DOHH2 (cell line): ENCODE measurements at regions not wholly inside any gene's neighbourhood (a gene's known extent, or its start where the extent isn't known, plus 50 kb on each side); places are given as distances from the start of the nearest gene placed in this dataset.

Experiments used
- H3F3A ChIP-seq: fragments of 200-600 bp; sonication (generic), shearing (Covaris generic); 2 replicates; pipeline ENCODE4 v1.6.0; 2016; ENCODE audit warnings: antibody characterized with exemption, mild to moderate bottlenecking; ENCODE audit not compliant: control insufficient read depth, insufficient read depth
- H3K27ac ChIP-seq: fragments of 200-600 bp; sonication (generic); 2 replicates; pipeline ENCODE4 v1.5.1; 2014; ENCODE audit warnings: low read depth, mild to moderate bottlenecking, low read length, moderate library complexity
- H3K27me3 ChIP-seq: fragments of 200-600 bp; sonication (generic); 2 replicates; pipeline ENCODE4 v1.6.1; 2014; ENCODE audit warnings: mild to moderate bottlenecking, low read length, mixed read lengths; ENCODE audit not compliant: control insufficient read depth
- H3K36me3 ChIP-seq: fragments of 200-600 bp; sonication (generic); 2 replicates; pipeline ENCODE4 v1.6.1; 2014; ENCODE audit warnings: mild to moderate bottlenecking, low read length, moderate library complexity, mixed read lengths; ENCODE audit not compliant: control insufficient read depth
- H3K4me1 ChIP-seq: fragments of 200-600 bp; sonication (generic); 2 replicates; pipeline ENCODE4 v1.6.1; 2014; ENCODE audit warnings: mild to moderate bottlenecking, low read length, mixed read lengths; ENCODE audit not compliant: control insufficient read depth
- H3K4me2 ChIP-seq: fragments of 200-600 bp; sonication (generic); 2 replicates; pipeline ENCODE4 v1.6.0; 2014; ENCODE audit warnings: mild to moderate bottlenecking, low read length, moderate library complexity
- H3K4me3 ChIP-seq: fragments of 200-600 bp; sonication (generic); 2 replicates; pipeline ENCODE4 v1.5.1; 2014; ENCODE audit warnings: mild to moderate bottlenecking, low read length, mixed read lengths
- H3K79me2 ChIP-seq: fragments of 200-600 bp; sonication (generic); 2 replicates; pipeline ENCODE4 v1.6.1; 2014; ENCODE audit warnings: mild to moderate bottlenecking, low read length, mixed read lengths; ENCODE audit not compliant: control insufficient read depth
- H3K9me2 ChIP-seq: fragments of 200-600 bp; sonication (generic); replicated peaks from 2 replicates; pipeline ENCODE4 v1.6.1; 2014; ENCODE audit warnings: mild to moderate bottlenecking, low read length, mixed read lengths; ENCODE audit not compliant: control insufficient read depth
- H3K9me3 ChIP-seq: fragments of 200-600 bp; sonication (generic); 2 replicates; pipeline ENCODE4 v1.6.1; 2014; ENCODE audit warnings: antibody characterized with exemption, low read length, mixed read lengths; ENCODE audit not compliant: control insufficient read depth, insufficient read depth
- H4K20me1 ChIP-seq: fragments of 200-600 bp; sonication (generic); 2 replicates; pipeline ENCODE4 v1.6.0; 2014; ENCODE audit warnings: low read depth, mild to moderate bottlenecking, antibody characterized with exemption, low read length, moderate library complexity; ENCODE audit not compliant: control insufficient read depth, insufficient read depth
- CTCF ChIP-seq: fragments of 200-600 bp; sonication (generic); IDR thresholded peaks from one replicate; pipeline ENCODE4 v1.5.1; 2014; ENCODE audit warnings: antibody characterized with exemption, mild to moderate bottlenecking, low read depth, low read length; ENCODE audit not compliant: poor library complexity, severe bottlenecking
- EZH2phosphoT487 ChIP-seq: fragments of 200-600 bp; sonication (generic); IDR thresholded peaks from 2 replicates; pipeline ENCODE4 v1.6.1; 2017; ENCODE audit warnings: borderline replicate concordance, mild to moderate bottlenecking, antibody characterized with exemption, low read length, moderate library complexity, mixed read lengths

DNA sequence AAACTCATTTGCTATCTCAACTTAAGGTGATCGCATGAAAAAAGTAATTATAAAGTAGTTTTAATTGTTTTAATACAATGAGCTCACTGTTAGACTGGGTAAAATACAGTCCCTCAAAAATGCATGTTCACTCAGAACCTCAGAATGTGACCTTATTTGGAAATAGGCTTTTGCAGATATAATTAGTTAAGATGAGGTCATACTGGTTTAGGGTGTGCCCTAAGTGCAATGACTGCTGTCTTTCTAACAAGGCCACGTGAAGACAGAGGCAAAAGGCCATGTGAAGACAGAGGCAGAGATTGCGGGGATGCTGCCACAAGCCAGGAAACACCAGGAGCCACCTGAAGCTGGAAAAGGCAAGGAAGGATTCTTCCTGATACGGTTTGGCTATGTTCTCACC, 262.1 kb downstream of the NKX6-1 start:
- H3K4me3 ChIP-seq, result no peak overlapping the region
- H3K36me3 ChIP-seq, result no peaks in the 10 kb centered on the region
- no peaks in the 10 kb centered on the region for H3K27me3 ChIP-seq
- H4K20me1 ChIP-seq, result no peaks in the 10 kb centered on the region
- TF ChIP-seq CTCF (no peak), EZH2phosphoT487 (no peak)
- H3K79me2 ChIP-seq, result no peaks in the 10 kb centered on the region
- no peaks in the 10 kb centered on the region for H3F3A ChIP-seq
- no peak overlapping the region for H3K4me2 ChIP-seq
- H3K4me1 ChIP-seq, result no peaks in the 10 kb centered on the region
- no peaks in the 10 kb centered on the region for H3K9me2 ChIP-seq
- H3K27ac ChIP-seq, result no peak overlapping the region
- H3K9me3 ChIP-seq, result no peaks in the 10 kb centered on the region

- Histone ChIP-seq H3K9me2 (no peaks in the 10 kb centered on the region), H3F3A (no peaks in the 10 kb centered on the region), H3K79me2 (no peaks in the 10 kb centered on the region), H3K36me3 (no peaks in the 10 kb centered on the region), H3K4me1 (no peaks in the 10 kb centered on the region), H3K9me3 (no peaks in the 10 kb centered on the region), H3K4me3 (no peak overlapping the region), H3K27ac (no peak overlapping the region), H3K4me2 (no peak overlapping the region), H4K20me1 (no peaks in the 10 kb centered on the region), H3K27me3 (no peaks in the 10 kb centered on the region)
- TF ChIP-seq CTCF (no peak), EZH2phosphoT487 (no peak)
Measured at GRCh38 chr4:84235126-84235944, 263.8 kb downstream of the NKX6-1 start.

GRCh38 chr4:84232309-84233095, 266.6 kb downstream of the NKX6-1 start:
- no peaks in the 10 kb centered on the region for H3K36me3 ChIP-seq
- TF ChIP-seq CTCF (no peak), EZH2phosphoT487 (no peak)
- no peak overlapping the region for H3K4me2 ChIP-seq

More at GRCh38 chr4:84232309-84233095, 266.6 kb downstream of the NKX6-1 start:
- Histone ChIP-seq H3K27me3 (no peaks in the 10 kb centered on the region), H3F3A (no peaks in the 10 kb centered on the region), H3K9me3 (no peaks in the 10 kb centered on the region), H3K9me2 (no peaks in the 10 kb centered on the region), H3K4me1 (no peaks in the 10 kb centered on the region), H3K79me2 (no peaks in the 10 kb centered on the region), H3K4me3 (no peak overlapping the region), H4K20me1 (no peaks in the 10 kb centered on the region), H3K27ac (no peak overlapping the region)
